HEK293 (cell line): ENCODE measurements at regions not wholly inside any gene's neighbourhood (a gene's known extent, or its start where the extent isn't known, plus 50 kb on each side); places are given as distances from the start of the nearest gene placed in this dataset.

Experiments used
- ATF2 ChIP-seq: fragments of 450-650 bp; formaldehyde crosslinking; IDR thresholded peaks from 2 replicates; pipeline ENCODE4 v1.5.1; 2016; ENCODE audit warnings: missing biosample characterization, missing genetic modification characterization, low read depth
- GFI1B ChIP-seq: fragments of 450-650 bp; formaldehyde crosslinking; IDR thresholded peaks from 2 replicates; pipeline ENCODE4 v1.5.1; 2016; ENCODE audit warnings: missing biosample characterization, missing genetic modification characterization
- KLF8 ChIP-seq: fragments of 450-650 bp; formaldehyde crosslinking; IDR thresholded peaks from 2 replicates; pipeline ENCODE4 v1.5.1; 2016; ENCODE audit warnings: missing biosample characterization, missing genetic modification characterization
- MEIS1 ChIP-seq: sonication (generic); formaldehyde crosslinking; IDR thresholded peaks from 2 replicates; pipeline ENCODE4 v1.8.1; 2022; ENCODE audit warnings: missing genetic modification reagents, mild to moderate bottlenecking, borderline replicate concordance
- MYNN ChIP-seq: fragments of 450-650 bp; formaldehyde crosslinking; IDR thresholded peaks from 2 replicates; pipeline ENCODE4 v1.5.1; 2016; ENCODE audit warnings: missing biosample characterization, missing genetic modification characterization, borderline replicate concordance
- OSR2 ChIP-seq: fragments of 450-650 bp; formaldehyde crosslinking; IDR thresholded peaks from 2 replicates; pipeline ENCODE4 v1.5.1; 2016; ENCODE audit warnings: missing biosample characterization, missing genetic modification characterization
- PRDM10 ChIP-seq: fragments of 450-650 bp; formaldehyde crosslinking; IDR thresholded peaks from 2 replicates; pipeline ENCODE4 v1.5.1; 2016; ENCODE audit warnings: missing biosample characterization, missing genetic modification characterization
- PRDM6 ChIP-seq: fragments of 450-650 bp; formaldehyde crosslinking; IDR thresholded peaks from 2 replicates; pipeline ENCODE4 v1.5.1; 2017; ENCODE audit warnings: missing biosample characterization, missing genetic modification characterization
- SALL2 ChIP-seq: fragments of 450-650 bp; formaldehyde crosslinking; IDR thresholded peaks from 2 replicates; pipeline ENCODE4 v1.5.0; 2017; ENCODE audit warnings: missing biosample characterization, mild to moderate bottlenecking, missing genetic modification characterization, borderline replicate concordance
- TRIM28 ChIP-seq: IDR thresholded peaks from 2 replicates; pipeline ENCODE4 v1.6.1; 2011; ENCODE audit warnings: low read length, control low read depth, borderline replicate concordance
- ZBTB20 ChIP-seq: fragments of 450-650 bp; formaldehyde crosslinking; IDR thresholded peaks from 2 replicates; pipeline ENCODE4 v1.5.1; 2016; ENCODE audit warnings: missing biosample characterization, missing genetic modification characterization
- ZBTB26 ChIP-seq: fragments of 450-650 bp; formaldehyde crosslinking; optimal IDR thresholded peaks from 2 replicates; pipeline ENCODE3; 2016; ENCODE audit warnings: missing biosample characterization, mild to moderate bottlenecking, missing genetic modification characterization
- ZFP37 ChIP-seq: fragments of 450-650 bp; formaldehyde crosslinking; IDR thresholded peaks from 2 replicates; pipeline ENCODE4 v1.5.1; 2016; ENCODE audit warnings: missing biosample characterization, missing genetic modification characterization
- ZNF10 ChIP-seq: fragments of 450-650 bp; formaldehyde crosslinking; IDR thresholded peaks from 2 replicates; pipeline ENCODE4 v1.5.1; 2017; ENCODE audit warnings: missing biosample characterization, missing genetic modification characterization
- ZNF146 ChIP-seq: fragments of 450-650 bp; formaldehyde crosslinking; IDR thresholded peaks from 2 replicates; pipeline ENCODE4 v1.5.1; 2016; ENCODE audit warnings: missing biosample characterization, missing genetic modification characterization
- ZNF19 ChIP-seq: fragments of 450-650 bp; formaldehyde crosslinking; IDR thresholded peaks from 2 replicates; pipeline ENCODE4; 2016; ENCODE audit warnings: missing biosample characterization, missing genetic modification characterization, low read depth
- ZNF2 ChIP-seq: fragments of 450-650 bp; formaldehyde crosslinking; IDR thresholded peaks from 2 replicates; pipeline ENCODE4 v1.5.1; 2016; ENCODE audit warnings: missing biosample characterization, missing genetic modification characterization
- ZNF221 ChIP-seq: fragments of 450-650 bp; formaldehyde crosslinking; IDR thresholded peaks from 2 replicates; pipeline ENCODE4 v1.5.1; 2017; ENCODE audit warnings: missing biosample characterization, missing genetic modification characterization, borderline replicate concordance
- ZNF292 ChIP-seq: fragments of 450-650 bp; formaldehyde crosslinking; IDR thresholded peaks from 2 replicates; pipeline ENCODE4 v1.5.1; 2016; ENCODE audit warnings: low read depth, missing biosample characterization, missing genetic modification characterization, borderline replicate concordance
- ZNF366 ChIP-seq: fragments of 450-650 bp; formaldehyde crosslinking; conservative IDR thresholded peaks from 2 replicates; pipeline ENCODE4 v1.5.1; 2016; ENCODE audit warnings: missing biosample characterization, missing genetic modification characterization
- ZNF404 ChIP-seq: fragments of 450-650 bp; formaldehyde crosslinking; IDR thresholded peaks from 2 replicates; pipeline ENCODE4 v1.5.1; 2017; ENCODE audit warnings: missing biosample characterization, missing genetic modification characterization
- ZNF426 ChIP-seq: fragments of 450-650 bp; formaldehyde crosslinking; IDR thresholded peaks from 2 replicates; pipeline ENCODE4 v1.5.1; 2017; ENCODE audit warnings: missing biosample characterization, missing genetic modification characterization, mild to moderate bottlenecking, inconsistent platforms, moderate library complexity
- ZNF449 ChIP-seq: fragments of 450-650 bp; formaldehyde crosslinking; IDR thresholded peaks from 2 replicates; pipeline ENCODE4 v1.5.1; 2017; ENCODE audit warnings: missing biosample characterization, mild to moderate bottlenecking, missing genetic modification characterization, moderate library complexity
- ZNF571 ChIP-seq: fragments of 450-650 bp; formaldehyde crosslinking; IDR thresholded peaks from 2 replicates; pipeline ENCODE4 v1.5.0; 2017; ENCODE audit warnings: missing biosample characterization, missing genetic modification characterization
- ZNF704 ChIP-seq: fragments of 450-650 bp; formaldehyde crosslinking; IDR thresholded peaks from 2 replicates; pipeline ENCODE4 v1.5.1; 2016; ENCODE audit warnings: missing biosample characterization, missing genetic modification characterization
- ZNF747 ChIP-seq: fragments of 450-650 bp; formaldehyde crosslinking; IDR thresholded peaks from 2 replicates; pipeline ENCODE4 v1.5.1; 2016; ENCODE audit warnings: missing biosample characterization, missing genetic modification characterization
- ZNF76 ChIP-seq: fragments of 450-650 bp; formaldehyde crosslinking; IDR thresholded peaks from 2 replicates; pipeline ENCODE4; 2016; ENCODE audit warnings: low read depth, missing biosample characterization, missing genetic modification characterization, borderline replicate concordance
- ZNF830 ChIP-seq: fragments of 450-650 bp; IDR thresholded peaks from 2 replicates; pipeline ENCODE4 v1.5.0; 2018; ENCODE audit warnings: missing biosample characterization, missing genetic modification characterization, low read depth, mild to moderate bottlenecking, moderate library complexity
- ZNF837 ChIP-seq: fragments of 450-650 bp; formaldehyde crosslinking; IDR thresholded peaks from 2 replicates; pipeline ENCODE4 v1.5.1; 2016; ENCODE audit warnings: missing biosample characterization, missing genetic modification characterization

GRCh38 chr6:10310826-10311225 is 104.0 kb downstream of the TFAP2A start (continued):
- TF ChIP-seq ZBTB26 (tag by site-specific recombination) (no peak), ZNF704 (no peak), ZNF426 (tag by site-specific recombination) (no peak), ZNF404 (tag by site-specific recombination) (no peak), ZFP37 (tag by site-specific recombination) (no peak), PRDM6 (peak; percentile 97), ZNF19 (tag by site-specific recombination) (no peak), PRDM10 (tag by site-specific recombination) (0 out of 2 replicates have a peak, but pooled peaks have one; percentile 8), KLF8 (tag by site-specific recombination) (0 out of 2 replicates have a peak, but pooled peaks have one; percentile 27), ZNF571 (no peak), ZNF292 (tag by site-specific recombination) (no peak), ZNF10 (tag by site-specific recombination) (no peak), ZNF146 (tag by site-specific recombination) (no peak), MYNN (no peak), MEIS1 (CRISPR knock-in tag) (no peak), ZNF366 (tag by site-specific recombination) (peak; percentile 83), ZNF747 (no peak), ZNF2 (tag by site-specific recombination) (0 out of 2 replicates have a peak, but pooled peaks have one; percentile 53), GFI1B (tag by site-specific recombination) (peak; percentile 26; the same call in 1 of the 2 replicates), ZNF830 (no peak), ATF2 (tag by site-specific recombination) (no peak), ZNF76 (no peak), ZBTB20 (tag by site-specific recombination) (0 out of 2 replicates have a peak, but pooled peaks have one; percentile 32), TRIM28 (no peak), ZNF221 (no peak), SALL2 (tag by site-specific recombination) (no peak), ZNF449 (tag by site-specific recombination) (0 out of 2 replicates have a peak, but pooled peaks have one; percentile 6), ZNF837 (tag by site-specific recombination) (no peak), OSR2 (tag by site-specific recombination) (peak; percentile 60; the same call in 1 of the 2 replicates)
